ENCODE measurements at regions not wholly inside any gene's neighbourhood (a gene's known extent, or its start where the extent isn't known, plus 50 kb on each side); places are given as distances from the start of the nearest gene placed in this dataset.

GRCh38 chr3:67744699-67745098, 90.3 kb upstream of the SUCLG2 start:
- FAIRE-seq (no peak), DNase-seq (ENCODE audit: low read depth, low spot score) (no peak)
- dilution Hi-C loops (cut with MboI; ENCODE audit: extremely low pct_ligation_motif_present, low sequenced_read_pairs) (no loop called here), intact Hi-C loops (cut with micrococcal nuclease) (no loop called here)
- H2AFZ ChIP-seq (ENCODE audit: low read depth, low read length) = no peak overlapping the region
- ChIA-PET POLR2A (no interaction called here), CTCF (interaction anchor here (1.0 kb wide), 1 partner anchor 9 kb away, joined by 3 read pairs; no protein-coding TSS in a partner anchor)
- no peaks in the 10 kb centered on the region for H3K9me3 ChIP-seq (replicated peaks; ENCODE audit: control insufficient read depth, insufficient read depth, low read length)
- H3K36me3 ChIP-seq (ENCODE audit: control insufficient read depth in 2 of 2, extremely low read depth in 1 of 2, insufficient read depth in 2 of 2, low read length in 2 of 2) = no peaks in the 10 kb centered on the region
- H3K27ac ChIP-seq (ENCODE audit: insufficient read depth, low read depth, low read length) = no peak overlapping the region
- no peaks in the 10 kb centered on the region for H3K9me1 ChIP-seq (replicated peaks; ENCODE audit: control insufficient read depth, extremely low read depth, insufficient read depth, low read length)
- no peak overlapping the region for H3K4me3 ChIP-seq (replicated peaks in 1 of 3; ENCODE audit: insufficient read depth in 1 of 3, low read depth in 1 of 3, low read length in 3 of 3)
- TF ChIP-seq JUN (IDR thresholded peaks at IDR 0.05; ENCODE audit: borderline replicate concordance, insufficient read depth, insufficient read length, low read depth) = no peak
- TF ChIP-seq FOS (IDR thresholded peaks at IDR 0.05; ENCODE audit: borderline replicate concordance, insufficient read depth, low read length) = no peak
- TF ChIP-seq, protein P1, sequence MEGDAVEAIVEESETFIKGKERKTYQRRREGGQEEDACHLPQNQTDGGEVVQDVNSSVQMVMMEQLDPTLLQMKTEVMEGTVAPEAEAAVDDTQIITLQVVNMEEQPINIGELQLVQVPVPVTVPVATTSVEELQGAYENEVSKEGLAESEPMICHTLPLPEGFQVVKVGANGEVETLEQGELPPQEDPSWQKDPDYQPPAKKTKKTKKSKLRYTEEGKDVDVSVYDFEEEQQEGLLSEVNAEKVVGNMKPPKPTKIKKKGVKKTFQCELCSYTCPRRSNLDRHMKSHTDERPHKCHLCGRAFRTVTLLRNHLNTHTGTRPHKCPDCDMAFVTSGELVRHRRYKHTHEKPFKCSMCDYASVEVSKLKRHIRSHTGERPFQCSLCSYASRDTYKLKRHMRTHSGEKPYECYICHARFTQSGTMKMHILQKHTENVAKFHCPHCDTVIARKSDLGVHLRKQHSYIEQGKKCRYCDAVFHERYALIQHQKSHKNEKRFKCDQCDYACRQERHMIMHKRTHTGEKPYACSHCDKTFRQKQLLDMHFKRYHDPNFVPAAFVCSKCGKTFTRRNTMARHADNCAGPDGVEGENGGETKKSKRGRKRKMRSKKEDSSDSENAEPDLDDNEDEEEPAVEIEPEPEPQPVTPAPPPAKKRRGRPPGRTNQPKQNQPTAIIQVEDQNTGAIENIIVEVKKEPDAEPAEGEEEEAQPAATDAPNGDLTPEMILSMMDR (IDR thresholded peaks at IDR 0.05; ENCODE audit: extremely low read depth in 1 of 2, insufficient read depth in 1 of 2, low read depth in 1 of 2, low read length in 2 of 2) = no peak
- TF ChIP-seq POLR2A (IDR thresholded peaks at IDR 0.05; ENCODE audit: low read depth, low read length) = no peak
- TF ChIP-seq MYC (IDR thresholded peaks at IDR 0.05; ENCODE audit: low read depth, low read length) = no peak
- TF ChIP-seq GATA2 (IDR thresholded peaks at IDR 0.05; ENCODE audit: insufficient read depth, insufficient read length, low read depth, low read length) = no peak
- TF ChIP-seq, protein P2, sequence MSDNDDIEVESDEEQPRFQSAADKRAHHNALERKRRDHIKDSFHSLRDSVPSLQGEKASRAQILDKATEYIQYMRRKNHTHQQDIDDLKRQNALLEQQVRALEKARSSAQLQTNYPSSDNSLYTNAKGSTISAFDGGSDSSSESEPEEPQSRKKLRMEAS (IDR thresholded peaks at IDR 0.05; ENCODE audit: insufficient read depth, insufficient read length) = no peak
- no peak for TF ChIP-seq POLR2AphosphoS5 (IDR thresholded peaks at IDR 0.05; ENCODE audit: insufficient read depth, low read depth, low read length)
- no peak for TF ChIP-seq EZH2 (IDR thresholded peaks at IDR 0.05; ENCODE audit: borderline replicate concordance, low read depth, low read length, severe bottlenecking)
- no peak overlapping the region for H3K9ac ChIP-seq (replicated peaks; ENCODE audit: extremely low read depth, insufficient read depth, low read length)
- H4K20me1 ChIP-seq (replicated peaks; ENCODE audit: control insufficient read depth, extremely low read depth, insufficient read depth, low read length) = no peaks in the 10 kb centered on the region
- no peaks in the 10 kb centered on the region for H3K27me3 ChIP-seq (ENCODE audit: control insufficient read depth in 2 of 2, insufficient read depth in 2 of 2, low read length in 2 of 2)
- no peaks in the 10 kb centered on the region for H3K4me1 ChIP-seq (ENCODE audit: control insufficient read depth, extremely low read depth, insufficient read depth, low read length)
- H3K79me2 ChIP-seq (ENCODE audit: control insufficient read depth, insufficient read depth, low read length) = no peaks in the 10 kb centered on the region
- no peak overlapping the region for H3K4me2 ChIP-seq (ENCODE audit: insufficient read depth, low read length)
- BruUV-seq (replicated peaks) = no TSS peak

All from endothelial cell of umbilical vein (primary cell).